ENCODE measurements at regions not wholly inside any gene's neighbourhood (a gene's known extent, or its start where the extent isn't known, plus 50 kb on each side); places are given as distances from the start of the nearest gene placed in this dataset.
"Not testable (repeated sequence)": the region's sequence is repeated elsewhere in the genome, so short reads cannot be mapped to it uniquely, and the experiment has no call there.

GRCh38 chr10:131533846-131534526 is 222.5 kb upstream of the TCERG1L start:
- no peak for DNase-seq

DNA sequence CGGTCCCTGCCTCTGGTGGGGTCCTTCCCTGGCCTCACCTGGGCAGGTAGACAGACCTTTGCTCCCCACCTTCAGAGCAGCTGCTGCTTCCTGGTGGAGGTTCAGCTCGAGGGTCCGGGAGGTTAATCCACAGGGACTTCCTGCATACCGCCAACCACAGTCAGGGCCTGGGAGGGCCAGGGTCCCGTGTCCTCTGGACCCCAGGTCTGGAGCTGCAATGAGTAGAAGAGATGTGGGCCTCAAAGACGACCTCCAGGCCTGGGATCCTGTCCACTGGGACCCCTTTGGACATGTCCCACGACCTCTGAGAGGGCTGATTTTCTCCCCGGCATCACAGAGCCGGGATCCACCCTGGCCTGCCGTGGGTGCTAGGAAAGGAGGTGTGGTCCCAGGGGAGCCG is 223.3 kb upstream of the TCERG1L start:
- DNase-seq, result no peak

- DNase-seq, result no peak
Observed at GRCh38 chr10:131536676-131537075, 225.2 kb upstream of the TCERG1L start.

- no peak for DNase-seq
Observed at GRCh38 chr10:131537281-131537680, 225.8 kb upstream of the TCERG1L start.

- DNase-seq, result no peak
Observed at GRCh38 chr10:131544495-131544894, 233.0 kb upstream of the TCERG1L start.

GRCh38 chr10:131546086-131546810 is 234.7 kb upstream of the TCERG1L start:
- DNase-seq, result no peak

DNA sequence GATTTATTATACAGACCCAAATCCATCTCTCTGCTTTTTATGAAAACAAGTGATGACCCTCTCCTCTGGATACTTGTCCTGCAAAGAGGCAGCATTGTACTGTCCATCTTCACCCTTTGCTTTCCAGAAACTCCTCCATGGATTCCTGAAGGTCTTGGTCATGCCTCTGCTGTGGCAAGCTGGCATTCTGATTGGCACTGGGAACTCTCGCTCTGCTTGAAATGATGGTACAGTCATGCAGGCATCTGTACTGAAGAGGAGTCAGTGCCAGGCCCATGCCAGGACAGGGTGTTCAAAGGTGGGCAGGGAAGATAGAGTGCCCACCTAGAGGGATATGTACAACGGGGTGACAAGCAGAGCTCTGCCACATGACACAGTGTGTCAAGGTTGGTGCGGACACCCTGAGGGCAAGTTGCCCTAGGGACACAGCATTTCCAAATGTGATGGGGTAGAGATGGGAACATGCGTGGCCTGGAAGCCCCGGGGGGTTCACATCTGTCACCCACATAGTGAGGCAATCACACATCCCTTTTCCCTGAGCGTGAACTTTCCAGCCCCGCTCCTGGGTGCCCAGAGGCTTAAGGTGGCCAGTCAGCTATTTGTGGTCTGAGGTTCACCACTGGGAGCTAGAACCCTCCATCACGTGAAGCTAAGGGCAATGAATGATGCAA is 235.7 kb upstream of the TCERG1L start:
- DNase-seq, result no peak

DNA sequence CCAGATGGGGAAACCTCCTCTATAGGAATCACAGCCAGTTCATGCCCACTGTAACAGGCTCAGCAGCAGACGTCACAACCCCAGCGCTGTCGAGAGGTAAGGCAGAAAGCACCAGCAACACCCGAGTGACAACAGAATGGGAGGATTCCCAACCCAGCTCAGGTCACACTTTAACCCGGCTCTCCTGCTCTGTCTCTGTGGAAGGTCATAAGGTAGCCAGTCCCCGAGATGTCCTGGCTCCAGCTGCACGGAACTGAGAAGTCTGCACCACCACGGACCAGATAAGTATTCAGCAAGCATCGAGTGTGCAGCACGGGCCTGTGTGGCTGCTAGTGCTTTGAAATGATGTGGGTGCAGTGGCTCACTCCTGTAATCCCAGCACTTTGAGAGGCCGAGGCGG is 236.7 kb upstream of the TCERG1L start:
- DNase-seq, result no peak

DNA sequence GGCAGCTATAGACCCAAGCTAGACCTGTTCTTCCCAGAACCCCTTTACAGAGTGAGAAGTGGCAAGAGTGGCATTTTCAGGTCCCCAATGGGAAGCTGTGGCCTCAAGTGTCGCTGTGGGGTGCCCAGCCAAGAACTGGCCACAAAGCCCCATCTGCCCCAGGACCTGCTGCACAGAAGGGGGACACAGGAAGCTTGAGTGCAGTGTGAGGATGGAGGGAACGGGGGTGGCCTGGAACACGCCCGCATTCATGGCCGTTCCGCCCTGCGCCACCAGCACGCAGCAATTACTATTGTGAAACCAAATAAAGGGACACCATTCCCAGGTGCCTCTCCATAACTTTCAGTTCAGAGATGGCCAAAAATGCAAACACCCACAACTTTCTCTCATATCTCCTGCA is 237.6 kb upstream of the TCERG1L start:
- no peak for DNase-seq

GRCh38 chr10:131553121-131553520 is 241.6 kb upstream of the TCERG1L start:
- no peak for DNase-seq

DNA sequence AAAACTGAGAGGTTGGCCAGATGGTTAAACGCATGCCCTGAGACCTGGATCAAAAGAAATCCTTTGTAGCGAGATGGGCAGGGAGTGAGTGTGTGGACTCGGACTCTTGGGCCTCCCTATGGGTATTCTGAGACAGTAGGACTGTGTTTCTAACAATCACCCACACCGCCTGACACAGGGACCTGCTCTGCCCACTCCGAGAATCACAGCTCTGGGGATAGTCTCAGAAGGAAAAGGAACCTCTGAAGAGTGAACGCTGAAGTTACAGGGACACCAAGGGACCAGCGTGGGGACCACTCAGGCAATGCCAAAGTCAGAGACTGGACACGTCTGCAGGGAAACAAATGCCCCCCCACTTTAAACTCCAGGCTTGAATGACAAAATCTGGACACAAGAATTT is 242.1 kb upstream of the TCERG1L start:
- no peak for DNase-seq

DNA sequence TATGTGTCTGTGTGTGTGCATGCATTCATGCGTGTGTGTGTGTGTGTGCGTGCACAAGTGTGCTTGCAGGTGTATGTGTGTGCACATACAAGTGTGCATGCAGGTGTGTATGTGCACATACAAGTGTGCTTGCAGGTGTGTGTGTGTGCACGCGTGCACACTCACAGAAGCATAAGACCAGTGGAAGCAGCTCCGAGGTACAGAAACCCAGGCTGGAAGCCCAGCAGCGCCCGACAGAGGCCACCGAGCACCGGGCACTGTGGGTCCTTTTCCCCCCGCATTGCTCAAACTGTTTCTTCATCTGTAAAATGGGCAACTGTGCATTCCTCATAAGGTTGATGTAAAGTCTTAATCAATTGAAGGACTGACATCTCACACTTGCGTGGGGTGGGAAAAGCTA is 243.3 kb upstream of the TCERG1L start:
- DNase-seq, result no peak

DNA sequence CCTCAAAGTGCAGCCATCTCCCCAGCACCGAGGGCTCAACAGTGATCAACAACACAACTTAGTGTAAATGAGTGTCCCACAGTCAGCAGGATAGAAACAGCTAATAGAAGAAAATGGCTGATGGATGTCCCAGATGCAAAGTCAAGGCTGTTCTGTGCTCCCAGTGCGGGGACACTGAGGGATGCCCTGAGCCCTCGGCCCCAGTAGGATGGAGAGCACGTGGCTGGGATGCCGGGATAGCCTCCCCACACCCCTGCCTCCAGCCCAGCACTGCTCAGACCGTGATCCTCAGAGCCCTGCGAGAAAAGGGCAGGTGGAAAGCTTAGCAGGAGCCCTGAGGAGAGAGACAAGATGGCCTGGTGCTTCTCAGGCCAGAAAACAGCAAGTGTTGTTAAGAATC is 243.9 kb upstream of the TCERG1L start:
- DNase-seq, result no peak

DNA sequence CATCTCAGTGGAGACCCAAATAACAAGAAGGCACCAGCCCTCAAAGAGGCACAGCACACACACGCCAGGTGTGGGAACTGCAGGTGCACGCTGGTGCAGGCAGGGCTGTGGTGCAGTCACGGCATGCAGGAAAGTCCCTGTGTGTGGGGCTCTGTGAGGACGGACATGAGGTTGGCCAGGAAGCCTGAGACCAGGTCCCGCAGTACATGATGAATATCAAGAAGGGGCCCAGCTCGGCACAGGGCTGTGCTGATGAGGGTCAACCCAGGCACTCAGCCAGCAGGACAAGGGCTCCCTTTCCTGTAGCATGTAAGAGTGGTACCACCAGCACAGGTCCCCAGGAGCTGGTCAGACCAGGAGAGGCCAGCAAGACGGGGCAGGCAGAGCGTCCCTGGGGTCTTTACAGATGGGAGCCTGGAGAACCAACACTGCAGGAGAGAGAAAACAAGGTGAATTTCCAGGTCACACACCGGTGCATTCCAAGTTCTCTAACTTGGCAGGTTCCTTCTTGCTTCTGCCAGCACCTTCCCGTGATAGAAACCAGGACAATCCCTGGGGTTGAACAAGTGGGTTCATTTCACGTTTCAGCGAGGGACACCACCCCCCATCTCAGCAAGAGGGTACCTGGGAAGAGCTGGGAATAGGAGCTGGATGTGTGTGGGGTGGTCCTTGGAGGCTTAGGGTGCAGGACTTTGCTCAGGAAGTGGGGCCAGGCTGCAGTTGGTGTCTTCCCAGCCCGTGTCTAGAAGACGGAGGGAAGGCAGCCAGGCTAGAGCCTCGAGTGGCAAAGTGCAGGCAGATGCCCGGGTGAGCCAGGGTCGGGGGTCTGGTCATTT is 244.8 kb upstream of the TCERG1L start:
- DNase-seq, result no peak

GRCh38 chr10:131556897-131557495 is 245.5 kb upstream of the TCERG1L start:
- DNase-seq, result no peak

- not testable (repeated sequence) for DNase-seq
Observed at GRCh38 chr10:131557956-131558355, 246.4 kb upstream of the TCERG1L start.

DNA sequence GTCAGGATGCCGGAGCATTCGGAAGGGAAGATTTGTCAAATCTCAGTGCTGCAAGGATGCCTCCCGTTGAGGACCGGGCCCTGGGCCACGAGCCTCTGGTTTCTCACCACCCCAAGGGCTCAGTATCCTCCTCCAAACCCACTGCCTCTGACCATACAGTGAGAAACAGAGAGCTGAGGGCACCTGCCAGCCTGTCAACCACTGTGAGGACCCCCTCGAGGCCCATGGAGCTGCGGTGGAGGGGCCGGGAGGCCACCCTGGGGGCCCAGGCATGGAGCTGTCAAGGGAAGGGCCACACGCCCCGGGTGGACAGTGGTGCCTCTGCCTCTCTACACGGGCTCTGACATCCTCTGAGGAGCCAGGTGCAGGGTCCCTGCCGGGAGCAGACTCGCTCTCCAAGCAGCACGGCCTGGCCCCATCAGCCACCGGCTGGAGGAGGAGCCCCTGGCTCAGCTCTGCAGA is 248.0 kb upstream of the TCERG1L start:
- no peak for DNase-seq

- no peak for DNase-seq
Observed at GRCh38 chr10:131560166-131560565, 248.6 kb upstream of the TCERG1L start.

GRCh38 chr10:131560706-131561355 is 249.3 kb upstream of the TCERG1L start:
- DNase-seq, result no peak

GRCh38 chr10:131561897-131562296 is 250.4 kb upstream of the TCERG1L start:
- no peak for DNase-seq

- no peak for DNase-seq
Observed at GRCh38 chr10:131563411-131563810, 251.9 kb upstream of the TCERG1L start.
